AG04450 (cell line): ENCODE measurements at regions not wholly inside any gene's neighbourhood (a gene's known extent, or its start where the extent isn't known, plus 50 kb on each side); places are given as distances from the start of the nearest gene placed in this dataset.
"Not testable (repeated sequence)": the region's sequence is repeated elsewhere in the genome, so short reads cannot be mapped to it uniquely, and the experiment has no call there.

ENCODE experiments used
- CTCF ChIA-PET: fragments of 300-600, 350-600 bp; formaldehyde crosslinking; extraction: SDS; loops from one replicate; lab custom pipeline; 2022; ENCODE audit warnings: antibody characterized with exemption, inconsistent platforms; lab: Charles Lee
- POLR2A ChIA-PET: fragments of 350-600 bp; formaldehyde crosslinking; extraction: SDS; loops from one replicate; lab custom pipeline; 2021; ENCODE audit warnings: antibody characterized with exemption, inconsistent platforms; lab: Yijun Ruan, JAX
- DNase-seq: peaks from one replicate; pipeline ENCODE4 v3.0.0-alpha.2; 2011; ENCODE audit warnings: low read depth, low spot score
- H3K27ac ChIP-seq: one replicate; pipeline ENCODE4 v1.5.1; 2012; ENCODE audit warnings: low read depth, low read length, control low read depth
- H3K27me3 ChIP-seq: one replicate; pipeline ENCODE4 v1.6.0; 2012; ENCODE audit warnings: low read length; ENCODE audit not compliant: control insufficient read depth, insufficient read depth
- H3K4me3 ChIP-seq: 2 replicates; pipeline ENCODE4 v1.5.1; 2011; ENCODE audit warnings: mild to moderate bottlenecking, low read depth, low read length, control low read depth
- H3K9me3 ChIP-seq: 2 replicates; pipeline ENCODE4 v1.5.1; 2012; ENCODE audit warnings: low read length; ENCODE audit not compliant: control insufficient read depth, insufficient read depth
- TF ChIP-seq, protein P1 (sequence below): IDR thresholded peaks from 2 replicates; pipeline ENCODE4 v1.5.1; 2011; ENCODE audit warnings: low read depth, low read length, control low read depth, inconsistent platforms

DNA sequence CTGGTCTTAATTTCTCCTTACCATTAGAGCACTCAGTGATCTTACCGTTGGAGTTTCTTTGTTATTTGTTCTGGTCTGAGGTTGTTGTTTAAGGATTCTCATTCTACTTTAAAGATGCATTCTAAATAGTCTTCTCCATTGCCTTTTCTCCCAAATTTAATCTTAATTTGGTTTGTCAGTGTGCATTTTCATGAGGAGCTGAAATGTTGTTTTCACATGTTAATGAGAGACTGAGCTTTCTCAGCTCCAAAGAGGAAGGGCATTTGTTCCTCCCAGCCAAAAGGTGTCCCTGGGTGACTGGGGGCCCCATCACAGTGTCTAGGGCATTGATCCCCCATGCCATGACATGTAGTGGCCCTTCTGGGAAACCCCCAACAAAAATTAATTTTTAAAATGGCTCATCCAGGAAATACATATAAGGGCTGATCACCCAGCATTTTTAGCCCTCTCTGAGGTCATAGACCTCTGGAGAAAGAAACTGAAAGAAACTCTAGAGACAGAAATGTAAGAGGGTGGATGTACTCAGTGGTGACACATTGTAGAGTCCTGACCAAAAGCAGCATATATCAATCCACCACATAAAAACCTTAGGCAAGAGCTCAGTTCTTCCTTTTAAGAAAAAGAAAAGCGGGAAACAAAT is 240.4 kb upstream of the RAI14 start:
- ChIA-PET POLR2A (no interaction called here), CTCF (no interaction called here)
- H3K4me3 ChIP-seq, result no peak overlapping the region
- no peaks in the 10 kb centered on the region for H3K9me3 ChIP-seq
- H3K27me3 ChIP-seq, result no peaks in the 10 kb centered on the region
- H3K27ac ChIP-seq, result no peak overlapping the region
- TF ChIP-seq, protein P1, sequence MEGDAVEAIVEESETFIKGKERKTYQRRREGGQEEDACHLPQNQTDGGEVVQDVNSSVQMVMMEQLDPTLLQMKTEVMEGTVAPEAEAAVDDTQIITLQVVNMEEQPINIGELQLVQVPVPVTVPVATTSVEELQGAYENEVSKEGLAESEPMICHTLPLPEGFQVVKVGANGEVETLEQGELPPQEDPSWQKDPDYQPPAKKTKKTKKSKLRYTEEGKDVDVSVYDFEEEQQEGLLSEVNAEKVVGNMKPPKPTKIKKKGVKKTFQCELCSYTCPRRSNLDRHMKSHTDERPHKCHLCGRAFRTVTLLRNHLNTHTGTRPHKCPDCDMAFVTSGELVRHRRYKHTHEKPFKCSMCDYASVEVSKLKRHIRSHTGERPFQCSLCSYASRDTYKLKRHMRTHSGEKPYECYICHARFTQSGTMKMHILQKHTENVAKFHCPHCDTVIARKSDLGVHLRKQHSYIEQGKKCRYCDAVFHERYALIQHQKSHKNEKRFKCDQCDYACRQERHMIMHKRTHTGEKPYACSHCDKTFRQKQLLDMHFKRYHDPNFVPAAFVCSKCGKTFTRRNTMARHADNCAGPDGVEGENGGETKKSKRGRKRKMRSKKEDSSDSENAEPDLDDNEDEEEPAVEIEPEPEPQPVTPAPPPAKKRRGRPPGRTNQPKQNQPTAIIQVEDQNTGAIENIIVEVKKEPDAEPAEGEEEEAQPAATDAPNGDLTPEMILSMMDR, result no peak
- no peak for DNase-seq

DNA sequence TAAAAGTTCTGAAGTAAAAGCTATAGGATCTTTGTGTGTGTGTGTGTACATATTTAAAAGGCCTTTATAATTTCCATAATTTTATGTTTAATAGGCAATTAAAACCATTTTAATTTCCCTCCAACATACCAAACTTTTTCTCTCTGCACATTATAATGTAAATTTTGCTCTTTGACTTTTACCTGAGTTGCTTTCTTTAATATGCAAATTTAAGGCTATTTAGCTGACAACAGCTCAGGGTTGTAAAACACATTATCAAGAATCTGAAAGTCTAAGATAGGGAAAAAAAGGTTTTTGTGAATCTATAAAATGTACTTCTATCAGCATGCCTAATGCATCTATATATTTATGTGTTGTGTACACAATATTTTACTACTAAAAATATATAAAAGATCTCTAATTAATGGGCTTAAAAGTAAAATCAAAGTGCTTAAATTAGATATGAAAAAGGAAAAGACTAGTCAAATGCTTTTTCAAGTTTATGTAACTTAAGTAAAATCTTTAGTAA is 239.6 kb upstream of the RAI14 start:
- no peak overlapping the region for H3K4me3 ChIP-seq
- no peaks in the 10 kb centered on the region for H3K27me3 ChIP-seq
- no peak for DNase-seq
- CTCF ChIA-PET, result no interaction called here
- no peaks in the 10 kb centered on the region for H3K9me3 ChIP-seq
- H3K27ac ChIP-seq, result no peak overlapping the region
- TF ChIP-seq, protein P1, result no peak
- POLR2A ChIA-PET, result no interaction called here

DNA sequence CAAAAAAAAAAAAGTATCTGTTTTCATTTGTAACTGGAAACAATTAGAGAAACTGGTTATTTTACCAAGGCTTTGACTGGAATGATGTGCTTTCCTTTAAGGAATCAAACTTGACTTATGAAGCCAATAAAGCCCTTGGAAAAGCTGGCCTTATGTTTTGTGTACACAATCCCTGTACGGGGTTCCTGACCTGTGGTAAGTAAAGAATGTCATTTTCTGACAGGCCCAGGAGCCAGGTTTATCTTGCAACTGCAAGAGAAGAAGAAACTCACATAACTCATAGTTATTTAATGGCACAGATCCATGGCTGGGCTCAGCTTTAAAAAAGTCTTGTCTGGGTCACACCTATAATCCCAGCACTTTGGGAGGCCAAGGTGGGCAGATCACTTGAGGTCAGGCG is 235.9 kb upstream of the RAI14 start:
- CTCF ChIA-PET, H3K27ac ChIP-seq, H3K4me3 ChIP-seq, H3K9me3 ChIP-seq, DNase-seq, H3K27me3 ChIP-seq, POLR2A ChIA-PET: not testable (repeated sequence)

DNA sequence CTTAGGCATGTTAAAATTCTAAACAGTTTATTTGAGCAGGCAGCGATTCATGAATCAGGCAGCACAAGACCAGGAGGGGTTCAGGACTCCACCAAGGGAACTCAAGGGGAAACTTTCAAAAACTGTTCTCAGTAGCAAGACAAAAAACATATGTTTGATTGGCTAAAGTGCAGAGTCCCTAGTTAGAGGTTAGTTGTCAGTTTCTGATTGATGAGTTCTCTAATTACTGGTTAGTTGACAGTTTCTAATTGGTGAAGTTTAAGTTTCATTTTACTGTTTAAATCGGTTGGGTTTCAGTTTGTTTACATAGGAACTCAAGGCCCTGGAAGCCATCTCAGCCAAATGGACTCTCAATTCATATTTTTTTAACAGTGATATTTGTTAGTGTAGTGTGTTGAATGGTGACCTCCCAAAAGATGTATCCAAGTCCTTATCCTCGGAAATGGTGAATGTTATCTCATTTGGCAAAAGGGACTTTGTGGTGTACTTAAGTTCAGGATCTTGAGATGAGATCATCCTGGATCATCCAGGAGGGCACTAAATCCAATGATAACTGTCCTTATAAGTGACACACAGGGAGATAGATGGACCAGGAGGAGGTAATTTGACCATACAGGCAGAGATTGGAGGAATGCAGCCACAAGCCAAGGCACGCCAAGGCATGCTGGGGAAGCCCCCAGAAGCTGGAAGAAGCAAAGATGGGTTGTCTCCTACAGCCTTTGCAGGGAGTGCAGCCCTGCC is 219.2 kb upstream of the RAI14 start:
- ChIA-PET POLR2A (no interaction called here), CTCF (interaction anchor here (0.9 kb wide), 1 partner anchor 440 kb away, joined by 3 read pairs; no protein-coding TSS in a partner anchor)
- Histone ChIP-seq H3K9me3 (peaks cover 17% of the 10 kb centered on the region), H3K4me3 (no peak overlapping the region), H3K27me3 (peaks cover 6% of the 10 kb centered on the region), H3K27ac (no peak overlapping the region)
- TF ChIP-seq, protein P1, result no peak
- DNase-seq, result peak; percentile 41

DNA sequence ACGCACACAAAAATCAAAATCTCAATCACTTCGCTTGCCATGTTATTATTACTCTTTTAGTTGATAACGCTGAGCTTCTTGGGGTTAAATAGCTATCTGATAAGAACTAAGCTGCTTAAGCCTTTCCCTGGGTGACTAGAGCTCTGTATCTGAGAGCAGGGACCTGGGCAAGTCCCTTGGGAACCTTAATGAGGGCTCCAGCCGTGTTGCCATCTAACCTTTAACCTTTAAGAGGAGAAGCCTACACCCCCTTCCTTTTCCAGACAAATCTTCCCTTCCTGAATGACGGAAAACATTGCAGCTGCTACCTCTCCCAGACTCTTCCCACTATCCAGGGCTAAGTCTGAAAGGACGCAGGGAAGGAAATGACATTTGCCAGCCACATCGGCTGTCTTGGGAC is 216.5 kb upstream of the RAI14 start:
- POLR2A ChIA-PET, result no interaction called here
- peaks cover 9% of the 10 kb centered on the region for H3K9me3 ChIP-seq
- H3K4me3 ChIP-seq, result no peak overlapping the region
- TF ChIP-seq, protein P1, result no peak
- DNase-seq, result no peak
- CTCF ChIA-PET, result no interaction called here
- peaks cover 5% of the 10 kb centered on the region for H3K27me3 ChIP-seq
- H3K27ac ChIP-seq, result no peak overlapping the region

DNA sequence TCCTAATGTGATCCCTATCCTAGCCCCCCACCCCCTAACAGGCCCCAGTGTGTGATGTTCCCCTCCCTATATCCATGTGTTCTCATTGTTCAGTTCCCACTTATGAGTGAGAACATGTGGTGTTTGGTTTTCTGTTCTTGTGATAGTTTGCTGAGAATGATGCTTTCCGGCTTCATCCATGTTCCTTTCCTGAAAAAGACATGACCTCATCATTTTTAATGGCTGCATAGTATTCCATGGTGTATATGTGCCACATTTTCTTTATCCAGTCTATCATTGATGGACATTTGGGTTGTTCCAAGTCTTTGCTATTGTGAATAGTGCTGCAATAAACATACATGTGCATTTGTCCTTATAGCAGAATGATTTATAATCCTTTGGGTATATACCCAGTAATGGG is 214.4 kb upstream of the RAI14 start:
- CTCF ChIA-PET, POLR2A ChIA-PET: not testable (repeated sequence)

More for the DNA sequence above, 214.4 kb upstream of the RAI14 start:
- DNase-seq, H3K27me3 ChIP-seq, H3K9me3 ChIP-seq, H3K27ac ChIP-seq, H3K4me3 ChIP-seq: not testable (repeated sequence)
